KMS-11 (cell line): ENCODE measurements at regions not wholly inside any gene's neighbourhood (a gene's known extent, or its start where the extent isn't known, plus 50 kb on each side); places are given as distances from the start of the nearest gene placed in this dataset.

ENCODE experiments used
- H2AFZ ChIP-seq: fragments of 200-600 bp; sonication (generic); 2 replicates; pipeline ENCODE4 v1.6.1; 2016; ENCODE audit warnings: antibody characterized with exemption, mixed run types, low read depth
- H3K27ac ChIP-seq: fragments of 200-600 bp; sonication (generic); 2 replicates; pipeline ENCODE4 v1.6.1; 2016; ENCODE audit warnings: mild to moderate bottlenecking, mixed run types
- H3K27me3 ChIP-seq: fragments of 200-600 bp; sonication (generic); 2 replicates; pipeline ENCODE4 v1.6.1; 2017; ENCODE audit warnings: mild to moderate bottlenecking, low read depth, mixed run types, moderate library complexity; ENCODE audit not compliant: insufficient read depth
- H3K36me3 ChIP-seq: fragments of 200-600 bp; sonication (generic); 2 replicates; pipeline ENCODE4 v1.6.1; 2017; ENCODE audit warnings: mild to moderate bottlenecking, mixed run types; ENCODE audit not compliant: insufficient read depth
- H3K4me1 ChIP-seq: fragments of 200-600 bp; sonication (generic); 2 replicates; pipeline ENCODE4 v1.6.1; 2016; ENCODE audit warnings: mild to moderate bottlenecking, low read depth, mixed run types; ENCODE audit not compliant: poor library complexity, severe bottlenecking
- H3K4me2 ChIP-seq: fragments of 200-600 bp; sonication (generic); 2 replicates; pipeline ENCODE4 v1.7.0; 2016; ENCODE audit warnings: mild to moderate bottlenecking, mixed run types
- H3K4me3 ChIP-seq: fragments of 200-600 bp; sonication (generic); IDR thresholded peaks from 2 replicates; pipeline ENCODE4 v1.6.1; 2017; ENCODE audit warnings: low read depth, low read length, mixed read lengths; ENCODE audit not compliant: insufficient read depth
- H3K79me2 ChIP-seq: fragments of 200-600 bp; sonication (generic); 2 replicates; pipeline ENCODE4 v1.6.1; 2016; ENCODE audit warnings: low read depth, mixed run types; ENCODE audit not compliant: insufficient read depth
- H3K9ac ChIP-seq: fragments of 200-600 bp; sonication (generic); 2 replicates; pipeline ENCODE4 v1.6.1; 2016; ENCODE audit warnings: mild to moderate bottlenecking, mixed run types
- H4K20me1 ChIP-seq: fragments of 200-600 bp; sonication (generic); 2 replicates; pipeline ENCODE4 v1.6.1; 2016; ENCODE audit warnings: mild to moderate bottlenecking, mixed run types; ENCODE audit not compliant: insufficient read depth
- TF ChIP-seq, protein P1 (sequence below): fragments of 200-600 bp; sonication (generic); conservative IDR thresholded peaks from 2 replicates; pipeline ENCODE4 v1.6.1; 2017; ENCODE audit warnings: low read depth, mild to moderate bottlenecking, antibody characterized with exemption, low read length, moderate library complexity, mixed read lengths

- TF ChIP-seq, protein P1, sequence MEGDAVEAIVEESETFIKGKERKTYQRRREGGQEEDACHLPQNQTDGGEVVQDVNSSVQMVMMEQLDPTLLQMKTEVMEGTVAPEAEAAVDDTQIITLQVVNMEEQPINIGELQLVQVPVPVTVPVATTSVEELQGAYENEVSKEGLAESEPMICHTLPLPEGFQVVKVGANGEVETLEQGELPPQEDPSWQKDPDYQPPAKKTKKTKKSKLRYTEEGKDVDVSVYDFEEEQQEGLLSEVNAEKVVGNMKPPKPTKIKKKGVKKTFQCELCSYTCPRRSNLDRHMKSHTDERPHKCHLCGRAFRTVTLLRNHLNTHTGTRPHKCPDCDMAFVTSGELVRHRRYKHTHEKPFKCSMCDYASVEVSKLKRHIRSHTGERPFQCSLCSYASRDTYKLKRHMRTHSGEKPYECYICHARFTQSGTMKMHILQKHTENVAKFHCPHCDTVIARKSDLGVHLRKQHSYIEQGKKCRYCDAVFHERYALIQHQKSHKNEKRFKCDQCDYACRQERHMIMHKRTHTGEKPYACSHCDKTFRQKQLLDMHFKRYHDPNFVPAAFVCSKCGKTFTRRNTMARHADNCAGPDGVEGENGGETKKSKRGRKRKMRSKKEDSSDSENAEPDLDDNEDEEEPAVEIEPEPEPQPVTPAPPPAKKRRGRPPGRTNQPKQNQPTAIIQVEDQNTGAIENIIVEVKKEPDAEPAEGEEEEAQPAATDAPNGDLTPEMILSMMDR: no peak
- H3K27me3 ChIP-seq: no peaks in the 10 kb centered on the region
- H4K20me1 ChIP-seq: no peaks in the 10 kb centered on the region
- peaks cover 9% of the 10 kb centered on the region for H3K4me1 ChIP-seq
- no peak overlapping the region for H3K4me3 ChIP-seq
- no peak overlapping the region for H3K27ac ChIP-seq
- no peak overlapping the region for H3K9ac ChIP-seq
- H3K4me2 ChIP-seq: no peak overlapping the region
- no peak overlapping the region for H2AFZ ChIP-seq
- H3K36me3 ChIP-seq: no peaks in the 10 kb centered on the region
- H3K79me2 ChIP-seq: no peaks in the 10 kb centered on the region
Measured at GRCh38 chr7:21370283-21370982, 57.5 kb upstream of the SP4 start.

GRCh38 chr7:21371360-21371759 is 56.5 kb upstream of the SP4 start:
- no peak overlapping the region for H3K27ac ChIP-seq
- H3K79me2 ChIP-seq: no peaks in the 10 kb centered on the region
- TF ChIP-seq, protein P1: no peak
- H4K20me1 ChIP-seq: no peaks in the 10 kb centered on the region
- H3K36me3 ChIP-seq: no peaks in the 10 kb centered on the region
- H3K4me3 ChIP-seq: no peak overlapping the region
- H2AFZ ChIP-seq: no peak overlapping the region
- H3K9ac ChIP-seq: no peak overlapping the region
- H3K4me2 ChIP-seq: 0 out of 2 replicates have a peak overlapping the region, but pooled peaks have one; percentile 4
- no peaks in the 10 kb centered on the region for H3K27me3 ChIP-seq
- peaks cover 9% of the 10 kb centered on the region for H3K4me1 ChIP-seq

DNA sequence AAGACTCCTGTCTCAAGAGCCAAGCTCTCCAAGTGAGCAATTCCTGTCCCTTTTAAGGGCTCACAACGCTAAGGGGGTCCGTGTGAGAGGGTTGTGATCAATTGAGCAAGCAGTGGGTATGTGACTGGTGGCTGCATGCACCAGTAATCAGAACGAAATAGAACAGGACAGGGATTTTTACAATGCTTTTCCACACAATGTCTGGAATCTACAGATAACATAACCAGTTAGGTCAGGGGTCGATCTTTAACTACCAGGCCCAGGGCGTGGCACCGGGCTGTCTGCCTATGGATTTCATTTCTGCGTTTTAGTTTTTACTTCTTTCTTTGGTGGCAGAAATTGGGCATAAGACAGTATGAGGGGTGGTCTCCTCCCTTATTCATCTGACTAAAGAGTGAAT is 54.9 kb upstream of the SP4 start:
- Histone ChIP-seq H3K27me3 (no peaks in the 10 kb centered on the region), H3K36me3 (no peaks in the 10 kb centered on the region), H4K20me1 (no peaks in the 10 kb centered on the region), H3K9ac (no peak overlapping the region), H2AFZ (no peak overlapping the region), H3K4me2 (no peak overlapping the region), H3K27ac (no peak overlapping the region), H3K4me3 (no peak overlapping the region), H3K79me2 (no peaks in the 10 kb centered on the region), H3K4me1 (peaks cover 9% of the 10 kb centered on the region)
- TF ChIP-seq, protein P1: no peak

DNA sequence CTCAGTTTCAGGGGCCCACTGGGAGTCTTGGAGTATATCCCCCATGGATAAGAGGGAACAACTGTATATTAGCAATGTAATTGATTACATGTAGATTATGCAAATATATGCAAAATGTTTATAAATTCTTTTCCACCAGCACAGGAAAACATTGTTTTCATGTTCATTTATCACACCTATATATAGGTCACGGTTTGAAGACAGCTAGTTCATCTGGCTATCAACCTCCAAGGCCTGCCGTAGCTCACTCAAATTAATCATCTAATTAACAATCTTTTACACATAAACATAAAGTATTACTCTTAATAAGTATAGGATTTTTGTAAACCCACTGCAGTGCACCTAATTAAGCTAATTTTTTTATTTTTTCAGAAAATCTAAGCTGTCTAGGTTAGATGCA is 53.7 kb upstream of the SP4 start:
- TF ChIP-seq, protein P1: no peak
- Histone ChIP-seq H3K27me3 (no peaks in the 10 kb centered on the region), H3K79me2 (no peaks in the 10 kb centered on the region), H3K4me1 (peaks cover 9% of the 10 kb centered on the region), H3K9ac (no peak overlapping the region), H4K20me1 (no peaks in the 10 kb centered on the region), H3K27ac (no peak overlapping the region), H3K4me3 (no peak overlapping the region), H2AFZ (no peak overlapping the region), H3K36me3 (no peaks in the 10 kb centered on the region), H3K4me2 (no peak overlapping the region)
